Astrocyte (in vitro differentiated cells and primary cell): ENCODE measurements at regions not wholly inside any gene's neighbourhood (a gene's known extent, or its start where the extent isn't known, plus 50 kb on each side); places are given as distances from the start of the nearest gene placed in this dataset.
"Not testable (repeated sequence)": the region's sequence is repeated elsewhere in the genome, so short reads cannot be mapped to it uniquely, and the experiment has no call there.

ENCODE experiments used
- EZH2 ChIP-seq: IDR thresholded peaks from 2 replicates; pipeline ENCODE4 v1.6.1; 2012; ENCODE audit warnings: mild to moderate bottlenecking, low read length, inconsistent platforms; ENCODE audit not compliant: insufficient read depth
- TF ChIP-seq, protein P1 (sequence below): IDR thresholded peaks from 2 replicates; pipeline ENCODE4 v1.5.1; 2011; ENCODE audit warnings: low read depth, mild to moderate bottlenecking, inconsistent platforms, low read length, moderate library complexity; ENCODE audit not compliant: insufficient read depth

DNA sequence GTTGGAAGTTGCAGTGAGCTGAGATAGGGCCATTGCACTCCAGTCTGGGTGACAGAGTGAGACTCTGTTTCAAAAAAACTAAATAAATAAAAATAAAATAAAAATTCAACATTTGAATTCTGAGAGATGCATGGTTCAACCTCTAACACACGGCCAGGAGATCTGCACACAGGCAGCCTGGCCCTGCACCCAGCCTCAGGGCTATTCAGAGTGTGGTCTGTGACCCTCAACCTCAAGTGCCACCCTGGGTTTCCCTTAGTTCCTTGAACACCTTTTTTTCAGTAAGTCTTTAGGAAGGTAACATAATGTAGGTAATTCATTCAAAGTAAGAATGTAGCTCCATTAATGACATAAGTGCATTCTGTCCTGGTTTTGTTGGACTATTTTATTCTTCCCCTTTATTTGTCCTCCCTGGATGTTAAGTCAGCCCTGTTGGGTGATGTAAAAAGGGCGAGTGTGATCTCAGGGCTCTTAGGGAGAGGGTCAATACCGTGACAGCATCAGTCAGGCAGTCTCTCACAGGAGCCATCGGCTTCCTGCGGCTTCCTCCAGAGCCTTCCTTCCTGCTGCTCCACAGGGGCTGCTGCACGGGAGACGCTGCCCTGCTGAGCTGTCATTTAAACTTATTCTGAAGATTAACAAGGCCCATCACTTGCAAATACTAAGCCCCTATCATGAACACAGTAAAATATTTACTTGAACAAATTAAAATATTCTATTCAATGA lies 139.8 kb downstream of the SPATA31A6 start:
- TF ChIP-seq, protein P1, sequence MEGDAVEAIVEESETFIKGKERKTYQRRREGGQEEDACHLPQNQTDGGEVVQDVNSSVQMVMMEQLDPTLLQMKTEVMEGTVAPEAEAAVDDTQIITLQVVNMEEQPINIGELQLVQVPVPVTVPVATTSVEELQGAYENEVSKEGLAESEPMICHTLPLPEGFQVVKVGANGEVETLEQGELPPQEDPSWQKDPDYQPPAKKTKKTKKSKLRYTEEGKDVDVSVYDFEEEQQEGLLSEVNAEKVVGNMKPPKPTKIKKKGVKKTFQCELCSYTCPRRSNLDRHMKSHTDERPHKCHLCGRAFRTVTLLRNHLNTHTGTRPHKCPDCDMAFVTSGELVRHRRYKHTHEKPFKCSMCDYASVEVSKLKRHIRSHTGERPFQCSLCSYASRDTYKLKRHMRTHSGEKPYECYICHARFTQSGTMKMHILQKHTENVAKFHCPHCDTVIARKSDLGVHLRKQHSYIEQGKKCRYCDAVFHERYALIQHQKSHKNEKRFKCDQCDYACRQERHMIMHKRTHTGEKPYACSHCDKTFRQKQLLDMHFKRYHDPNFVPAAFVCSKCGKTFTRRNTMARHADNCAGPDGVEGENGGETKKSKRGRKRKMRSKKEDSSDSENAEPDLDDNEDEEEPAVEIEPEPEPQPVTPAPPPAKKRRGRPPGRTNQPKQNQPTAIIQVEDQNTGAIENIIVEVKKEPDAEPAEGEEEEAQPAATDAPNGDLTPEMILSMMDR, result not testable (repeated sequence)
- not testable (repeated sequence) for TF ChIP-seq EZH2
